Nephron (organoid): ENCODE measurements at regions not wholly inside any gene's neighbourhood (a gene's known extent, or its start where the extent isn't known, plus 50 kb on each side); places are given as distances from the start of the nearest gene placed in this dataset.

Source experiments
- H3K27ac Mint-ChIP-seq, 3 experiments: 2 replicates each; pipeline ENCODE4 v1.8.0; 2020; ENCODE audit warnings: mixed read lengths in 3 of 3, mild to moderate bottlenecking in 2 of 3, moderate library complexity in 1 of 3
- H3K27me3 Mint-ChIP-seq: 2 replicates; pipeline ENCODE4 v1.8.0; 2021; ENCODE audit warnings: low read depth, mild to moderate bottlenecking, moderate library complexity, mixed read lengths
- H3K36me3 Mint-ChIP-seq: 2 replicates; pipeline ENCODE4 v1.8.0; 2020; ENCODE audit warnings: low read depth, mixed read lengths
- H3K4me1 Mint-ChIP-seq: 2 replicates; pipeline ENCODE4 v1.8.0; 2020; ENCODE audit warnings: mixed read lengths
- H3K4me3 Mint-ChIP-seq, 3 experiments: 2 replicates each; pipeline ENCODE4 v1.8.0; 2020; ENCODE audit warnings: mild to moderate bottlenecking in 3 of 3, mixed read lengths in 3 of 3, moderate library complexity in 2 of 3
- H3K9me3 Mint-ChIP-seq: 2 replicates; pipeline ENCODE4 v1.8.0; 2020; ENCODE audit warnings: mixed read lengths
- CTCF ChIP-seq, 3 experiments: fragments of 200-600 bp; sonication (generic); IDR thresholded peaks; one replicate each; pipeline ENCODE4 v1.5.0; 2021; ENCODE audit warnings: antibody characterized with exemption in 3 of 3; ENCODE audit not compliant: unreplicated experiment in 3 of 3

DNA sequence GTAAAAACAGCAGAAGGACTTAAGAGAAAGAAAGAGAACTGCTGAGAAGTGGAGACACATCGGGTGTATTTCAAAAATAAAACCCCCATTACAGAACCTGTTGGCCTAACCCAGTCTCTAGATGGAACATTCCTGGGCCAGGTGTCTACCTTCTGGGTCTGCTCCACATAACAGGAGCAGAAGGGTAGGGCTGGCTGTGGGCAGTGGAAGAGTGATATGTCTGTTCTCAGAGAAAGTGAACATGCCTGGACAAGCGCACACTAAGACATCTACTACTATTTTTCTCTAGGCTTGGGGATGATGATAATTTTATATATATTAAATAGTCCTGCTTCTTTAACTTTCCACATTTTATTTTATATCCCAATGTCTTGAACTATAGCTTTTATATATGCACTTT lies 267.1 kb downstream of the TBC1D4 start:
- peaks cover 4% of the 10 kb centered on the region for H3K36me3 Mint-ChIP-seq
- H3K27ac Mint-ChIP-seq: no peak overlapping the region
- peaks cover 40% of the 10 kb centered on the region for H3K4me1 Mint-ChIP-seq
- no peak for TF ChIP-seq CTCF (IDR thresholded peaks at IDR 0.05; ENCODE audit: unreplicated experiment in 3 of 3)
- H3K4me3 Mint-ChIP-seq: no peak overlapping the region
- H3K27me3 Mint-ChIP-seq: peaks cover 4% of the 10 kb centered on the region
- peaks cover 5% of the 10 kb centered on the region for H3K9me3 Mint-ChIP-seq

- Mint-ChIP-seq H3K9me3 (peaks cover 27% of the 10 kb centered on the region), H3K4me3 (no peak overlapping the region), H3K4me1 (peaks cover 17% of the 10 kb centered on the region), H3K27ac (no peak overlapping the region), H3K27me3 (no peaks in the 10 kb centered on the region), H3K36me3 (peaks cover 7% of the 10 kb centered on the region)
- no peak for TF ChIP-seq CTCF (IDR thresholded peaks at IDR 0.05; ENCODE audit: unreplicated experiment in 3 of 3)
Measured at GRCh38 chr13:75202981-75203380, 279.0 kb downstream of the TBC1D4 start.

DNA sequence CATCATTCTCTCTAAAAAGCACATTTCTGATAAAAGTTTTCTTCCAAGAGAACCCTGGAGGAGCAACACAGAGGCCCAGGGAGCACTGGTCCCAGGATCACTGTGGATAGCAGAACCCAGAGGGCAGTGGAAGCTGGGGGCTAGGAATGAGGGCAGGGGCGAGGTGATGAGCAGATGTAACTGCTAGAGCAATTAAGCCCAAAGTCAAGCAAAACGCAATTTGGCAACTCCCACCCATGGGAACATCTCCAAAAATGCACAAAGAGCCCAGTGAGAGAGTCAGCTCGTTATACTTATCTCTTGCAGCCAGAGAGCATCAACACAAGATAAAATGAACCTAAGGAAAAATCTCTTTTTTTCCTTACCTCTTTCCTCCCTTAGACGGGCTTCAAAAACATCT lies 284.2 kb downstream of the TBC1D4 start:
- Mint-ChIP-seq H3K36me3 (no peaks in the 10 kb centered on the region), H3K4me1 (peaks cover 56% of the 10 kb centered on the region), H3K9me3 (peaks cover 4% of the 10 kb centered on the region), H3K27me3 (no peaks in the 10 kb centered on the region), H3K27ac (peak overlapping the region in 2 of 3 experiments; percentile 85 to 92), H3K4me3 (no peak overlapping the region)
- no peak for TF ChIP-seq CTCF (IDR thresholded peaks at IDR 0.05; ENCODE audit: unreplicated experiment in 3 of 3)

- Mint-ChIP-seq H3K9me3 (no peaks in the 10 kb centered on the region), H3K27ac (peak overlapping the region; percentile 74 to 92 (median 85)), H3K4me1 (peaks cover 56% of the 10 kb centered on the region), H3K36me3 (no peaks in the 10 kb centered on the region), H3K27me3 (no peaks in the 10 kb centered on the region), H3K4me3 (peak overlapping the region in 1 of 3 experiments; percentile 13)
- TF ChIP-seq CTCF (IDR thresholded peaks at IDR 0.05; ENCODE audit: unreplicated experiment in 3 of 3): no peak
Measured at GRCh38 chr13:75196147-75196837, 285.7 kb downstream of the TBC1D4 start.

DNA sequence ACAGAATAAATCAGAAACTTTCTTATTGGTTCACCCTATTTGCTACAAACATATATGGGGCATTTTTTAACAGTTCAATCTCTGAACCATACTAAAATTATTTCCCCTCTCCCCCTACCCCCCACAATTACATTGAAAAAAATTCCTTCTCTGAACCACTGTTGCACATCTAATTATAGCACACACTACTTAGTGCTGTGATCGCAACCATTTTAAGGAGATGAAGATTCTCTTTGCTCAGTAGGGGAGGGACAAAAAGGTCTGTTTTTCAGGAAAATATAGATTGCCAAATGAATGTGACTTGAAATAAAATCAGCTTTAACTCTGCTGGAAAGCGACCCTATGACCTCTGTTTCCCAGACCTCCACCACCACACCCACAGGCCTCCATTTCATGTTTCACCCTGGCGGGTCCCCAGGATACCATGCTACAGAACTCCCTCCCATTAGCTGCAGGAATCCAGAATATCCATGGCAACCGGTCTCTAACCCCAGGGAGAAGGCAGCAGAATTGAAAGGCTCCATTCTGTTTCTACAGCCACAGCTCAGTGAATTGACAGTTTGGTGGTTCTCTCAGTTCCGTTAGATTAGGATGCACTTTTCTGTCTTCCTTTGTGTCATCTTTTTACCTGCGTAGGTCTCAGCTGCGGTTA lies 286.3 kb downstream of the TBC1D4 start:
- TF ChIP-seq CTCF (IDR thresholded peaks at IDR 0.05; ENCODE audit: unreplicated experiment in 3 of 3): no peak
- Mint-ChIP-seq H3K27ac (peak overlapping the region; percentile 74 to 92 (median 85)), H3K27me3 (no peaks in the 10 kb centered on the region), H3K36me3 (no peaks in the 10 kb centered on the region), H3K4me1 (peaks cover 54% of the 10 kb centered on the region), H3K9me3 (no peaks in the 10 kb centered on the region), H3K4me3 (peak overlapping the region in 1 of 3 experiments; percentile 13)
